GM12878 (cell line): ENCODE measurements at regions not wholly inside any gene's neighbourhood (a gene's known extent, or its start where the extent isn't known, plus 50 kb on each side); places are given as distances from the start of the nearest gene placed in this dataset.

ENCODE experiments used
- ATAC-seq: fragments of 200-7000 bp; cut with Tn5 transposase; 3 replicates; pipeline ENCODE4 v1.9.1; 2020; ENCODE audit warnings: mild to moderate bottlenecking, moderate library complexity
- BruUV-seq: library from RNA; stranded (reverse); fragments of 400-500 nt; replicated peaks from 2 replicates; lab custom pipeline; 2021; lab: Mats Ljungman, UMichigan
- CTCF ChIA-PET: fragments of 300-600 bp; sonication (Branson Sonifier 250); formaldehyde crosslinking; extraction: SDS; loops from one replicate; lab custom pipeline; 2021; ENCODE audit warnings: inconsistent platforms; lab: Yijun Ruan, JAX
- POLR2A ChIA-PET: fragments of 350-600 bp; formaldehyde crosslinking; extraction: SDS; loops from one replicate; lab custom pipeline; 2021; ENCODE audit warnings: inconsistent platforms; lab: Charles Lee
- RAD21 ChIA-PET: fragments of 300-600 bp; sonication (Branson Sonifier 250); formaldehyde crosslinking; loops from one replicate; lab custom pipeline; 2023; ENCODE audit warnings: antibody characterized with exemption; ENCODE audit not compliant: unreplicated experiment; lab: Charles Lee
- SMC1A ChIA-PET: fragments of 300-600 bp; sonication (Branson Sonifier 250); formaldehyde crosslinking; loops from one replicate; lab custom pipeline; 2023; ENCODE audit not compliant: unreplicated experiment, uncharacterized antibody; lab: Charles Lee
- DNase-seq: peaks from one replicate; pipeline ENCODE4 v3.0.0-alpha.2; 2011; ENCODE audit warnings: low read depth, low spot score
- FAIRE-seq: peaks from 3 replicates; lab custom pipeline; 2011; peaks lifted over from hg19 to GRCh38; lab: Jason Lieb, UNC
- H2AFZ ChIP-seq: 2 replicates; pipeline ENCODE4 v1.6.0; 2011; ENCODE audit warnings: low read depth, low read length, control low read depth; ENCODE audit not compliant: control insufficient read depth
- H3K27ac ChIP-seq: 2 replicates; pipeline ENCODE4 v1.5.1; 2011; ENCODE audit warnings: control low read depth; ENCODE audit not compliant: control insufficient read depth, insufficient read depth
- H3K27me3 ChIP-seq, 2 experiments: replicated peaks in 1 of 2; 2 replicates each; pipeline versions ENCODE4 v1.6.0 to v1.6.1; 2011; ENCODE audit warnings: low read length in 1 of 2; ENCODE audit not compliant: control insufficient read depth in 2 of 2, insufficient read depth in 2 of 2
- H3K36me3 ChIP-seq, 2 experiments: 2 replicates each; pipeline ENCODE4 v1.5.1; 2011; ENCODE audit warnings: low read length in 1 of 2; ENCODE audit not compliant: control insufficient read depth in 2 of 2, insufficient read depth in 2 of 2
- H3K4me1 ChIP-seq: 2 replicates; pipeline ENCODE4 v1.6.1; 2011; ENCODE audit warnings: mild to moderate bottlenecking, low read length, moderate library complexity, mixed read lengths; ENCODE audit not compliant: control insufficient read depth, insufficient read depth
- H3K4me2 ChIP-seq: 2 replicates; pipeline ENCODE4 v1.6.0; 2011; ENCODE audit warnings: control low read depth; ENCODE audit not compliant: control insufficient read depth, insufficient read depth
- H3K4me3 ChIP-seq: fragments of 200-600 bp; sonication (generic); 2 replicates; pipeline ENCODE4 v1.5.1; 2016
- H3K79me2 ChIP-seq: 2 replicates; pipeline ENCODE4 v1.6.0; 2011; ENCODE audit warnings: low read length; ENCODE audit not compliant: control insufficient read depth, insufficient read depth
- H3K9ac ChIP-seq: 2 replicates; pipeline ENCODE4 v1.8.0; 2011; ENCODE audit warnings: low read length, control low read depth, mixed read lengths; ENCODE audit not compliant: control insufficient read depth, insufficient read depth
- H3K9me3 ChIP-seq: replicated peaks from 3 replicates; pipeline ENCODE4 v1.5.1; 2011; ENCODE audit warnings: mild to moderate bottlenecking, low read length; ENCODE audit not compliant: control insufficient read depth, insufficient read depth
- H4K20me1 ChIP-seq: 2 replicates; pipeline ENCODE4 v1.6.0; 2011; ENCODE audit not compliant: control insufficient read depth, insufficient read depth
- EED ChIP-seq: sonication (generic); IDR thresholded peaks from 2 replicates; pipeline ENCODE4 v1.6.1; 2016; ENCODE audit warnings: antibody characterized with exemption, low read depth
- FOS ChIP-seq: IDR thresholded peaks from 3 replicates; pipeline ENCODE4 v1.6.1; 2011; ENCODE audit warnings: borderline replicate concordance; ENCODE audit not compliant: insufficient read length; ENCODE audit errors: extremely low read depth
- FOXK2 ChIP-seq: fragments of 450-650 bp; IDR thresholded peaks from 2 replicates; pipeline ENCODE4 v1.6.1; 2017; ENCODE audit warnings: mild to moderate bottlenecking, moderate library complexity
- JUND ChIP-seq: IDR thresholded peaks from 2 replicates; pipeline ENCODE4 v1.6.1; 2012; ENCODE audit warnings: low read depth, mild to moderate bottlenecking, low read length, improper control_type of control experiment, moderate library complexity
- NFYA ChIP-seq: IDR thresholded peaks from 2 replicates; pipeline ENCODE4 v1.6.1; 2011; ENCODE audit warnings: low read depth, mild to moderate bottlenecking, low read length, improper control_type of control experiment, borderline replicate concordance
- NFYB ChIP-seq: IDR thresholded peaks from 2 replicates; pipeline ENCODE4 v1.6.1; 2011; ENCODE audit warnings: low read depth, mild to moderate bottlenecking, low read length, improper control_type of control experiment, moderate library complexity; ENCODE audit not compliant: insufficient read depth
- NR2C1 ChIP-seq: fragments of 450-650 bp; IDR thresholded peaks from 2 replicates; pipeline ENCODE4 v1.6.1; 2017; ENCODE audit warnings: antibody characterized with exemption, mild to moderate bottlenecking, moderate library complexity
- NRF1 ChIP-seq: conservative IDR thresholded peaks from 2 replicates; pipeline ENCODE4 v1.6.1; 2011; ENCODE audit warnings: mild to moderate bottlenecking, low read depth, low read length, improper control_type of control experiment
- POLR2A ChIP-seq: IDR thresholded peaks from 2 replicates; pipeline ENCODE4 v1.6.1; 2011; ENCODE audit warnings: low read depth, mild to moderate bottlenecking, low read length
- POU2F2 ChIP-seq: IDR thresholded peaks from 3 replicates; pipeline ENCODE4 v1.6.1; 2011; ENCODE audit warnings: low read depth, mild to moderate bottlenecking, low read length, borderline replicate concordance
- SREBF2 ChIP-seq: IDR thresholded peaks from 2 replicates; pipeline ENCODE4 v1.6.1; 2012; ENCODE audit warnings: mild to moderate bottlenecking, low read length
- WGBS: methylation state at CpG from one replicate; pipeline ENCODE4 v1.1.6; 2016; ENCODE audit warnings: low lambda C conversion rate; ENCODE audit not compliant: insufficient replicate concordance, insufficient coverage; ENCODE audit errors: missing lambda C conversion rate; 5-methylcytosine and 5-hydroxymethylcytosine counted together
- in situ Hi-C: fragments of 300-500 bp; cut with MboI; formaldehyde crosslinking; loops from 9 replicates; pipeline ENCODE4 v1.14.3; 2018; ENCODE audit warnings: mixed read lengths
- intact Hi-C: fragments of 100-400 bp; cut with micrococcal nuclease; formaldehyde crosslinking; loops from one replicate; pipeline ENCODE4 v1.14.2; 2022; ENCODE audit not compliant: unreplicated experiment
- TF ChIP-seq, protein P1 (sequence below): fragments of 450-650 bp; IDR thresholded peaks from 2 replicates; pipeline ENCODE4 v1.6.1; 2017; ENCODE audit warnings: mild to moderate bottlenecking, low read depth, inconsistent platforms; ENCODE audit not compliant: poor library complexity, severe bottlenecking
- TF ChIP-seq, protein P2 (sequence below): fragments of 450-650 bp; IDR thresholded peaks from 2 replicates; pipeline ENCODE4 v1.6.1; 2017; ENCODE audit warnings: mild to moderate bottlenecking, moderate library complexity
- TF ChIP-seq, protein P3 (sequence below): IDR thresholded peaks from 2 replicates; pipeline ENCODE4 v1.6.1; 2011; ENCODE audit warnings: mild to moderate bottlenecking, low read depth, low read length, moderate library complexity; ENCODE audit not compliant: insufficient replicate concordance

- TF ChIP-seq, protein P1, sequence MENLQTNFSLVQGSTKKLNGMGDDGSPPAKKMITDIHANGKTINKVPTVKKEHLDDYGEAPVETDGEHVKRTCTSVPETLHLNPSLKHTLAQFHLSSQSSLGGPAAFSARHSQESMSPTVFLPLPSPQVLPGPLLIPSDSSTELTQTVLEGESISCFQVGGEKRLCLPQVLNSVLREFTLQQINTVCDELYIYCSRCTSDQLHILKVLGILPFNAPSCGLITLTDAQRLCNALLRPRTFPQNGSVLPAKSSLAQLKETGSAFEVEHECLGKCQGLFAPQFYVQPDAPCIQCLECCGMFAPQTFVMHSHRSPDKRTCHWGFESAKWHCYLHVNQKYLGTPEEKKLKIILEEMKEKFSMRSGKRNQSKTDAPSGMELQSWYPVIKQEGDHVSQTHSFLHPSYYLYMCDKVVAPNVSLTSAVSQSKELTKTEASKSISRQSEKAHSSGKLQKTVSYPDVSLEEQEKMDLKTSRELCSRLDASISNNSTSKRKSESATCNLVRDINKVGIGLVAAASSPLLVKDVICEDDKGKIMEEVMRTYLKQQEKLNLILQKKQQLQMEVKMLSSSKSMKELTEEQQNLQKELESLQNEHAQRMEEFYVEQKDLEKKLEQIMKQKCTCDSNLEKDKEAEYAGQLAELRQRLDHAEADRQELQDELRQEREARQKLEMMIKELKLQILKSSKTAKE: no peak
- no peak for TF ChIP-seq NR2C1
- TF ChIP-seq, protein P2, sequence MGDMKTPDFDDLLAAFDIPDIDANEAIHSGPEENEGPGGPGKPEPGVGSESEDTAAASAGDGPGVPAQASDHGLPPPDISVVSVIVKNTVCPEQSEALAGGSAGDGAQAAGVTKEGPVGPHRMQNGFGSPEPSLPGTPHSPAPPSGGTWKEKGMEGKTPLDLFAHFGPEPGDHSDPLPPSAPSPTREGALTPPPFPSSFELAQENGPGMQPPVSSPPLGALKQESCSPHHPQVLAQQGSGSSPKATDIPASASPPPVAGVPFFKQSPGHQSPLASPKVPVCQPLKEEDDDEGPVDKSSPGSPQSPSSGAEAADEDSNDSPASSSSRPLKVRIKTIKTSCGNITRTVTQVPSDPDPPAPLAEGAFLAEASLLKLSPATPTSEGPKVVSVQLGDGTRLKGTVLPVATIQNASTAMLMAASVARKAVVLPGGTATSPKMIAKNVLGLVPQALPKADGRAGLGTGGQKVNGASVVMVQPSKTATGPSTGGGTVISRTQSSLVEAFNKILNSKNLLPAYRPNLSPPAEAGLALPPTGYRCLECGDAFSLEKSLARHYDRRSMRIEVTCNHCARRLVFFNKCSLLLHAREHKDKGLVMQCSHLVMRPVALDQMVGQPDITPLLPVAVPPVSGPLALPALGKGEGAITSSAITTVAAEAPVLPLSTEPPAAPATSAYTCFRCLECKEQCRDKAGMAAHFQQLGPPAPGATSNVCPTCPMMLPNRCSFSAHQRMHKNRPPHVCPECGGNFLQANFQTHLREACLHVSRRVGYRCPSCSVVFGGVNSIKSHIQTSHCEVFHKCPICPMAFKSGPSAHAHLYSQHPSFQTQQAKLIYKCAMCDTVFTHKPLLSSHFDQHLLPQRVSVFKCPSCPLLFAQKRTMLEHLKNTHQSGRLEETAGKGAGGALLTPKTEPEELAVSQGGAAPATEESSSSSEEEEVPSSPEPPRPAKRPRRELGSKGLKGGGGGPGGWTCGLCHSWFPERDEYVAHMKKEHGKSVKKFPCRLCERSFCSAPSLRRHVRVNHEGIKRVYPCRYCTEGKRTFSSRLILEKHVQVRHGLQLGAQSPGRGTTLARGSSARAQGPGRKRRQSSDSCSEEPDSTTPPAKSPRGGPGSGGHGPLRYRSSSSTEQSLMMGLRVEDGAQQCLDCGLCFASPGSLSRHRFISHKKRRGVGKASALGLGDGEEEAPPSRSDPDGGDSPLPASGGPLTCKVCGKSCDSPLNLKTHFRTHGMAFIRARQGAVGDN: no peak
- no peak for TF ChIP-seq NRF1
- TF ChIP-seq NFYA: no peak
Observed at GRCh38 chr3:159131376-159131775, 329.5 kb downstream of the MFSD1 start (continued).

DNA sequence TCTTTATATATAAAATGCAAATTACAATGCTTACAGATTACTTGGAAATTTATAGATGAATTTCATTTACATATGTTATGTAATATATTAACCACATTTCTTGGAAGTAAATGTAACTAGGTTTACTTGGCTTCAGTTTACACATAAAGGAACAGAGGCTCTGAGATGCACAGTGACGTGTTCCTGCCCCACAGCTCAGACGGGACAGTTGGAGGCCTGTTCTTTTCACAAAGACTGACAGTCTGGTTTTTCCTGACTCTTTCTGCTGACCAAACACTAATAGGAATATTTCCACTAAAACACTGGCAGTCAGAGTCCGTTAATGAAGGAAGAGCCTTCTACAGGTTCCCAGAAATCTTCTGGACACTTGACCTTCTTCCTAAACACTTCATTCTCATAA, 336.1 kb downstream of the MFSD1 start:
- POLR2A ChIA-PET: no interaction called here
- Histone ChIP-seq H3K9me3 (no peaks in the 10 kb centered on the region), H3K36me3 (no peaks in the 10 kb centered on the region), H3K4me1 (no peaks in the 10 kb centered on the region), H4K20me1 (no peaks in the 10 kb centered on the region), H3K4me3 (no peak overlapping the region), H2AFZ (no peak overlapping the region), H3K27ac (no peak overlapping the region), H3K9ac (no peak overlapping the region), H3K4me2 (no peak overlapping the region), H3K79me2 (no peaks in the 10 kb centered on the region), H3K27me3 (no peaks in the 10 kb centered on the region)
- ATAC-seq (no peak), DNase-seq (no peak), FAIRE-seq (no peak)
- TF ChIP-seq FOS (no peak), NFYB (no peak), SREBF2 (no peak), FOXK2 (no peak), JUND (no peak), EED (no peak), POU2F2 (no peak), POLR2A (no peak)
- TF ChIP-seq, protein P3, sequence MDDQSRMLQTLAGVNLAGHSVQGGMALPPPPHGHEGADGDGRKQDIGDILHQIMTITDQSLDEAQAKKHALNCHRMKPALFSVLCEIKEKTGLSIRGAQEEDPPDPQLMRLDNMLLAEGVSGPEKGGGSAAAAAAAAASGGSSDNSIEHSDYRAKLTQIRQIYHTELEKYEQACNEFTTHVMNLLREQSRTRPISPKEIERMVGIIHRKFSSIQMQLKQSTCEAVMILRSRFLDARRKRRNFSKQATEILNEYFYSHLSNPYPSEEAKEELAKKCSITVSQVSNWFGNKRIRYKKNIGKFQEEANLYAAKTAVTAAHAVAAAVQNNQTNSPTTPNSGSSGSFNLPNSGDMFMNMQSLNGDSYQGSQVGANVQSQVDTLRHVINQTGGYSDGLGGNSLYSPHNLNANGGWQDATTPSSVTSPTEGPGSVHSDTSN: no peak
- SMC1A ChIA-PET: no interaction called here
- RAD21 ChIA-PET: no interaction called here
- in situ Hi-C loops: no loop called here
- CTCF ChIA-PET: interaction anchor here (0.7 kb wide), 1 partner anchor 175 kb away, joined by 3 read pairs; no protein-coding TSS in a partner anchor
- 11% methylated on average over 3 of the region's 3 CpGs for WGBS
- intact Hi-C loops: no loop called here
- no TSS peak for BruUV-seq
